ENCODE measurements at regions not wholly inside any gene's neighbourhood (a gene's known extent, or its start where the extent isn't known, plus 50 kb on each side); places are given as distances from the start of the nearest gene placed in this dataset.

- TF ChIP-seq CTCF (IDR thresholded peaks at IDR 0.05) (no peak), EP300 (IDR thresholded peaks at IDR 0.05) (no peak), POLR2A (IDR thresholded peaks at IDR 0.05) (no peak)
These were observed 55.1 kb upstream of the CNOT6 start for GRCh38 chr5:180438785-180439780.
